MM.1S (cell line): ENCODE measurements at regions not wholly inside any gene's neighbourhood (a gene's known extent, or its start where the extent isn't known, plus 50 kb on each side); places are given as distances from the start of the nearest gene placed in this dataset.

Source experiments
- DNase-seq: peaks from one replicate; pipeline ENCODE4 v3.0.0-alpha.2; 2015
- H2AFZ ChIP-seq: fragments of 300-600 bp; sonication (generic); 2 replicates; pipeline ENCODE4 v1.6.0; 2016; ENCODE audit warnings: antibody characterized with exemption, low read length
- H3F3A ChIP-seq: fragments of 300-600 bp; sonication (generic); 2 replicates; pipeline ENCODE4 v1.6.1; 2016; ENCODE audit warnings: mild to moderate bottlenecking, antibody characterized with exemption, low read length, moderate library complexity, mixed read lengths; ENCODE audit not compliant: insufficient read depth
- H3K27ac ChIP-seq: fragments of 300-600 bp; sonication (generic); 2 replicates; pipeline ENCODE4 v1.5.1; 2016; ENCODE audit warnings: mild to moderate bottlenecking, low read length
- H3K27me3 ChIP-seq: fragments of 300-600 bp; sonication (generic); replicated peaks from 2 replicates; pipeline ENCODE4 v1.6.0; 2016; ENCODE audit warnings: low read length; ENCODE audit not compliant: insufficient read depth
- H3K36me3 ChIP-seq: fragments of 300-600 bp; sonication (generic); replicated peaks from 2 replicates; pipeline ENCODE4 v1.6.1; 2016; ENCODE audit warnings: mild to moderate bottlenecking, low read length, mixed read lengths; ENCODE audit not compliant: insufficient read depth
- H3K4me1 ChIP-seq: fragments of 300-600 bp; sonication (generic); 2 replicates; pipeline ENCODE4 v1.6.1; 2016; ENCODE audit warnings: low read length, mixed read lengths
- H3K4me2 ChIP-seq: fragments of 300-600 bp; sonication (generic); 2 replicates; pipeline ENCODE4 v1.6.0; 2016; ENCODE audit warnings: low read depth, low read length
- H3K4me3 ChIP-seq: fragments of 300-600 bp; sonication (generic); 2 replicates; pipeline ENCODE4 v1.5.1; 2016; ENCODE audit warnings: low read length, mixed read lengths
- H3K79me2 ChIP-seq: fragments of 300-600 bp; sonication (generic); 2 replicates; pipeline ENCODE4 v1.6.1; 2016; ENCODE audit warnings: mixed run types, low read length, mixed read lengths
- H3K9ac ChIP-seq: fragments of 300-600 bp; sonication (generic); 2 replicates; pipeline ENCODE4 v1.6.1; 2016; ENCODE audit warnings: low read length, mixed read lengths
- H3K9me2 ChIP-seq: fragments of 300-600 bp; sonication (generic); replicated peaks from 2 replicates; pipeline ENCODE4 v1.6.1; 2016; ENCODE audit warnings: mild to moderate bottlenecking, low read length, mixed read lengths; ENCODE audit not compliant: insufficient read depth
- H3K9me3 ChIP-seq: fragments of 300-600 bp; sonication (generic); replicated peaks from 2 replicates; pipeline ENCODE4 v1.6.1; 2016; ENCODE audit warnings: mild to moderate bottlenecking, low read length, mixed read lengths; ENCODE audit not compliant: insufficient read depth
- H4K20me1 ChIP-seq: fragments of 300-600 bp; sonication (generic); 2 replicates; pipeline ENCODE4 v1.6.1; 2016; ENCODE audit warnings: mild to moderate bottlenecking, low read length, moderate library complexity, mixed read lengths; ENCODE audit not compliant: insufficient read depth
- EZH2 ChIP-seq: fragments of 300-600 bp; sonication (generic); optimal IDR thresholded peaks from 2 replicates; pipeline ENCODE3; 2017; ENCODE audit warnings: low read depth, mild to moderate bottlenecking, antibody characterized with exemption, low read length, mixed read lengths
- EZH2phosphoT487 ChIP-seq: fragments of 300-600 bp; sonication (generic); IDR thresholded peaks from 2 replicates; pipeline ENCODE4 v1.6.1; 2018; ENCODE audit warnings: antibody characterized with exemption, low read length
- TF ChIP-seq, protein P1 (sequence below): fragments of 300-600 bp; sonication (generic); IDR thresholded peaks from 2 replicates; pipeline ENCODE4 v1.5.1; 2016; ENCODE audit warnings: antibody characterized with exemption, low read length, mixed read lengths

GRCh38 chr6:121994919-121995318, 404.5 kb upstream of the HSF2 start:
- H3K4me1 ChIP-seq, result 0 out of 2 replicates have a peak, but pooled peaks cover 3% of the 10 kb centered on the region
- H3K27ac ChIP-seq, result no peak overlapping the region
- no peaks in the 10 kb centered on the region for H3K9me3 ChIP-seq
- no peak overlapping the region for H3K4me3 ChIP-seq
- no peak overlapping the region for H3K9ac ChIP-seq
- H3K27me3 ChIP-seq, result no peaks in the 10 kb centered on the region
- no peaks in the 10 kb centered on the region for H3F3A ChIP-seq
- no peaks in the 10 kb centered on the region for H4K20me1 ChIP-seq
- DNase-seq, result no peak
- H3K9me2 ChIP-seq, result no peaks in the 10 kb centered on the region
- no peaks in the 10 kb centered on the region for H3K36me3 ChIP-seq
- H3K79me2 ChIP-seq, result no peaks in the 10 kb centered on the region
- H3K4me2 ChIP-seq, result no peak overlapping the region
- no peak overlapping the region for H2AFZ ChIP-seq
- TF ChIP-seq, protein P1, sequence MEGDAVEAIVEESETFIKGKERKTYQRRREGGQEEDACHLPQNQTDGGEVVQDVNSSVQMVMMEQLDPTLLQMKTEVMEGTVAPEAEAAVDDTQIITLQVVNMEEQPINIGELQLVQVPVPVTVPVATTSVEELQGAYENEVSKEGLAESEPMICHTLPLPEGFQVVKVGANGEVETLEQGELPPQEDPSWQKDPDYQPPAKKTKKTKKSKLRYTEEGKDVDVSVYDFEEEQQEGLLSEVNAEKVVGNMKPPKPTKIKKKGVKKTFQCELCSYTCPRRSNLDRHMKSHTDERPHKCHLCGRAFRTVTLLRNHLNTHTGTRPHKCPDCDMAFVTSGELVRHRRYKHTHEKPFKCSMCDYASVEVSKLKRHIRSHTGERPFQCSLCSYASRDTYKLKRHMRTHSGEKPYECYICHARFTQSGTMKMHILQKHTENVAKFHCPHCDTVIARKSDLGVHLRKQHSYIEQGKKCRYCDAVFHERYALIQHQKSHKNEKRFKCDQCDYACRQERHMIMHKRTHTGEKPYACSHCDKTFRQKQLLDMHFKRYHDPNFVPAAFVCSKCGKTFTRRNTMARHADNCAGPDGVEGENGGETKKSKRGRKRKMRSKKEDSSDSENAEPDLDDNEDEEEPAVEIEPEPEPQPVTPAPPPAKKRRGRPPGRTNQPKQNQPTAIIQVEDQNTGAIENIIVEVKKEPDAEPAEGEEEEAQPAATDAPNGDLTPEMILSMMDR, result no peak
- TF ChIP-seq EZH2phosphoT487 (no peak), EZH2 (no peak)

DNA sequence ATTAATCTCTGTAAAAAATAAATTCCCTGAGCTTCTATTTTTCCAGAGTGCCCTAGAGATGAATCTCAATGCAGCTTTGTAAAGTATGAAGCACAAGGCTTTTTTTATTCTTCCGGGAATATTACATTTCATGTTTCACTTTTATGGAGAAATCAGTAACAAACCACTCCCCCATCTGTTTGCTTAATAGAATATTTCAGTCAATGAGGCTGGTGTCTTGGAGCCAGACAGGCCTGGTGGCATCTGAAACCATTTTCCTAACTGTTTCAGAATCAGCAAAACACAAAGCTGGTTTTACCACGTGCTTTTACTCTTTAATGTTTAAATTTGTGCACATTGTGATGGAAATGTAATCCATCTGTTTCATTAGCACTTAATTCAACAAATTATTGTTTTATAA, 400.8 kb upstream of the HSF2 start:
- Histone ChIP-seq H2AFZ (no peak overlapping the region), H4K20me1 (no peaks in the 10 kb centered on the region), H3K9ac (no peak overlapping the region), H3K79me2 (no peaks in the 10 kb centered on the region), H3K9me3 (no peaks in the 10 kb centered on the region), H3K4me2 (no peak overlapping the region), H3K4me3 (no peak overlapping the region), H3K9me2 (no peaks in the 10 kb centered on the region), H3K27me3 (no peaks in the 10 kb centered on the region), H3F3A (no peaks in the 10 kb centered on the region), H3K27ac (no peak overlapping the region), H3K4me1 (no peaks in the 10 kb centered on the region), H3K36me3 (no peaks in the 10 kb centered on the region)
- no peak for DNase-seq
- TF ChIP-seq, protein P1, result no peak
- no peak for TF ChIP-seq EZH2phosphoT487
- TF ChIP-seq EZH2, result no peak

DNA sequence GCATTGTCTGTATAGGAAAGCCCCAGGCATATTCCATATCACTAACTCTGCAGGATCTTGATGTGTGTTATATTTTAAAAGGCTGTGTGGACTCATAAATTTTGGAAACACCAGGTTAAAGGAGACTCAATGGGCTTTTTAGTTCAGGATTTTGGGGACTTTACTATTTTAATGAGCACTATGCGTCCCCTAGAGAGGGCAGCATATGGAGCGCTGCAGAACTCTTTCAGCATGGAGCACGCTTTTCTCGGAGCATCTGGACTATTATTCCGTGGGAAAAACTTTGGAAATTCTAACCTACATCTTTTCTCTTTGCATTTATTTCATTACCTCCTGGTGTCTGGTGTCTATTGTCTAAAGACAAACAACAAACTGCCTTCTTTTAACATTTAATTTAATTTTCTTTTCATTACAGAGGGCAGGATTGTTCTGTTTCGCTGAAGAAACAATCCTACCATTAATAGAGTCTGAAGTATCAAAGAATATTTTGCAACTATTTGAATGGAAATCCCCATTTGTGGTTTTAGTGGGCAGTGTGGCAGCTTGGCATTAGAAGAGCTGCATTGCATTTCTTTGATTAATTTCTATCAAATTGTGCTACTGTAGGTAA, 399.9 kb upstream of the HSF2 start:
- Histone ChIP-seq H3K36me3 (no peaks in the 10 kb centered on the region), H3K9ac (no peak overlapping the region), H3K4me2 (no peak overlapping the region), H3K9me3 (no peaks in the 10 kb centered on the region), H3K27ac (no peak overlapping the region), H3K4me3 (no peak overlapping the region), H2AFZ (no peak overlapping the region), H3K9me2 (no peaks in the 10 kb centered on the region), H3K27me3 (no peaks in the 10 kb centered on the region), H3K4me1 (no peaks in the 10 kb centered on the region), H3K79me2 (no peaks in the 10 kb centered on the region), H3F3A (no peaks in the 10 kb centered on the region), H4K20me1 (no peaks in the 10 kb centered on the region)
- no peak for DNase-seq
- TF ChIP-seq EZH2 (no peak), EZH2phosphoT487 (no peak)
- TF ChIP-seq, protein P1, result no peak
